ENCODE measurements at regions not wholly inside any gene's neighbourhood (a gene's known extent, or its start where the extent isn't known, plus 50 kb on each side); places are given as distances from the start of the nearest gene placed in this dataset.

DNA sequence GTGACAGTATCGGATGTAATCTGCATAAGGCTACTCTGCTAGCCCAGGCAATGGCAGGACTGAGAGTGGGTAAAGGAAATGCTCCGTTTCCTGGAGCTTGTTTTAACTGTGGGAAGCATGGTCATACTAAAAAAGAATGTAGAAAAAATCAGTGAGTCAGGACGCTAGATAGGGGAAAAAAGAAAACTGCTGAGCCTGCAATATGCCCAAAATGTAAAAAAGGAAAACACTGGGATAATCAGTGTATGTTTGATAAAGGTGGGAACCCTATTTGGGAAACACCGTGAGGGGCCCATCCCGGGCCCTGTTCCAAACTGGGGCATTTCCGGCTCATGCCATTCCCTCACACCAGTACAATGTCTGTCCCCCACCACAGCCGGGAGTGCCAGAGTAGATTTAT lies 775.8 kb downstream of the ZPLD1 start:
- Histone ChIP-seq H3K79me1 (ENCODE audit: insufficient read depth, low read depth, low read length, poor library complexity, severe bottlenecking) (no peaks in the 10 kb centered on the region), H3K9ac (ENCODE audit: extremely low read depth, insufficient read length, low read length) (no peak overlapping the region), H4K20me1 (ENCODE audit: control insufficient read depth, insufficient read depth, insufficient read length) (no peaks in the 10 kb centered on the region), H3K79me2 (ENCODE audit: insufficient read depth, low read length) (no peaks in the 10 kb centered on the region), H3K4ac (ENCODE audit: low read depth, low read length) (no peak overlapping the region), H3K9me3 (ENCODE audit: control insufficient read depth, low read depth, low read length) (no peaks in the 10 kb centered on the region), H3K27ac (ENCODE audit: insufficient read length, low read depth, low read length) (no peak overlapping the region), H3K14ac (ENCODE audit: insufficient read depth, low read length) (no peak overlapping the region), H3K23ac (ENCODE audit: insufficient read length, low read depth, low read length) (no peak overlapping the region), H3K4me2 (ENCODE audit: insufficient read depth, insufficient read length, low read length) (no peak overlapping the region), H3K18ac (ENCODE audit: insufficient read length, low read depth, low read length) (no peak overlapping the region), H3K23me2 (ENCODE audit: insufficient read length, low read depth, low read length, poor library complexity, severe bottlenecking) (no peaks in the 10 kb centered on the region), H3K4me1 (ENCODE audit: insufficient read depth, low read length) (no peaks in the 10 kb centered on the region), H3K27me3 (ENCODE audit: insufficient read depth, low read length) (no peaks in the 10 kb centered on the region), H2BK15ac (ENCODE audit: low read depth, low read length) (no peak overlapping the region), H2BK12ac (ENCODE audit: insufficient read length, low read depth, low read length) (no peak overlapping the region), H4K8ac (replicated peaks; ENCODE audit: insufficient read length, low read depth, low read length) (no peak overlapping the region), H2BK5ac (ENCODE audit: insufficient read length, low read length) (no peak overlapping the region), H2BK20ac (ENCODE audit: low read depth, low read length, poor library complexity, severe bottlenecking) (no peak overlapping the region), H3K56ac (ENCODE audit: insufficient read length, low read depth, low read length) (no peak overlapping the region), H2AK5ac (ENCODE audit: insufficient read length, low read length) (no peak overlapping the region), H4K5ac (ENCODE audit: insufficient read length, low read depth, low read length) (no peak overlapping the region), H3T11ph (ENCODE audit: low read length) (no peak overlapping the region), H2AFZ (ENCODE audit: low read length) (no peak overlapping the region), H2BK120ac (ENCODE audit: low read depth, low read length, poor library complexity, severe bottlenecking) (no peak overlapping the region), H4K91ac (ENCODE audit: insufficient read length, low read depth, low read length) (no peak overlapping the region)
- peaks cover 0 to 4% (median 4%) of the 10 kb centered on the region in 3 experiments; a peak in 3 of 7 replicates for H3K36me3 Mint-ChIP-seq (ENCODE audit: insufficient read depth in 1 of 3, low read depth in 3 of 3)
- no peak overlapping the region for H3K4me3 Mint-ChIP-seq
- H3K27me3 Mint-ChIP-seq (ENCODE audit: low read depth): no peaks in the 10 kb centered on the region
- no CpG with 5 or more reads among the region's 7 CpGs for WGBS (ENCODE audit: extremely low coverage, insufficient read length, low lambda C conversion rate)
- no peak for TF ChIP-seq CTCF (conservative IDR thresholded peaks at IDR 0.05)
- no peaks in the 10 kb centered on the region; a peak in 1 of 4 replicates for H3K4me1 Mint-ChIP-seq
- peaks cover 3 to 5% of the 10 kb centered on the region in 2 experiments; a peak in 3 of 5 replicates for H3K9me3 Mint-ChIP-seq
- DNase-seq: no peak
- no peak overlapping the region; a peak in 1 of 7 replicates for H3K27ac Mint-ChIP-seq
